WTC11 (cell line): ENCODE measurements at regions not wholly inside any gene's neighbourhood (a gene's known extent, or its start where the extent isn't known, plus 50 kb on each side); places are given as distances from the start of the nearest gene placed in this dataset.

Experiments used
- ATAC-seq: fragments of 200-7000 bp; cut with Tn5 transposase; 2 replicates; pipeline ENCODE4 v1.10.0; 2021; ENCODE audit warnings: mild to moderate bottlenecking, moderate library complexity
- CTCF ChIA-PET: fragments of 300-600 bp; sonication (Branson Sonifier 250); formaldehyde crosslinking; loops from one replicate; lab custom pipeline; 2021; ENCODE audit warnings: antibody characterized with exemption; lab: Charles Lee
- POLR2A ChIA-PET: fragments of 350-600 bp; sonication (Branson Sonifier 250); formaldehyde crosslinking; loops from one replicate; lab custom pipeline; 2021; ENCODE audit warnings: antibody characterized with exemption; lab: Charles Lee
- DNase-seq: peaks from one replicate; pipeline ENCODE4 v3.0.0; 2021; ENCODE audit warnings: low spot score
- H3K27ac Mint-ChIP-seq: 2 replicates; pipeline ENCODE4 v1.8.0; 2021; ENCODE audit warnings: mixed read lengths
- H3K27me3 Mint-ChIP-seq: 2 replicates; pipeline ENCODE4 v1.8.0; 2021; ENCODE audit warnings: low read depth, mild to moderate bottlenecking, moderate library complexity, mixed read lengths
- H3K36me3 Mint-ChIP-seq: 2 replicates; pipeline ENCODE4 v1.8.0; 2021; ENCODE audit warnings: mixed read lengths
- H3K4me1 Mint-ChIP-seq: 2 replicates; pipeline ENCODE4 v1.8.0; 2022; ENCODE audit warnings: mixed read lengths
- H3K4me3 Mint-ChIP-seq: 2 replicates; pipeline ENCODE4 v1.8.0; 2021; ENCODE audit warnings: mild to moderate bottlenecking, moderate library complexity, mixed read lengths
- H3K9me3 Mint-ChIP-seq: 2 replicates; pipeline ENCODE4 v1.8.0; 2021; ENCODE audit warnings: mixed read lengths
- AFF4 ChIP-seq: sonication (generic); formaldehyde crosslinking; IDR thresholded peaks from 2 replicates; pipeline ENCODE4 v1.8.1; 2023; ENCODE audit warnings: mild to moderate bottlenecking, missing genetic modification reagents, borderline replicate concordance
- CDX4 ChIP-seq: fragments of 250-450 bp; sonication (Bioruptor Pico); IDR thresholded peaks from 2 replicates; pipeline ENCODE4 v1.9.0; 2021; ENCODE audit warnings: moderate library complexity, mild to moderate bottlenecking, inconsistent platforms, borderline replicate concordance
- CTCF ChIP-seq: fragments of 200-600 bp; IDR thresholded peaks from 2 replicates; pipeline ENCODE4 v1.8.0; 2022; ENCODE audit warnings: antibody characterized with exemption
- PRDM15 ChIP-seq: sonication (generic); formaldehyde crosslinking; IDR thresholded peaks from 2 replicates; pipeline ENCODE4 v1.8.0; 2022; ENCODE audit warnings: missing genetic modification reagents
- SMAD3 ChIP-seq: sonication (generic); formaldehyde crosslinking; IDR thresholded peaks from 2 replicates; pipeline ENCODE4 v1.8.0; 2022; ENCODE audit warnings: missing genetic modification reagents, mild to moderate bottlenecking, borderline replicate concordance
- USF2 ChIP-seq: sonication (generic); formaldehyde crosslinking; IDR thresholded peaks from 2 replicates; pipeline ENCODE4 v1.8.1; 2023; ENCODE audit warnings: mild to moderate bottlenecking, missing genetic modification reagents, moderate library complexity
- ZNF232 ChIP-seq: sonication (generic); formaldehyde crosslinking; IDR thresholded peaks from 2 replicates; pipeline ENCODE4 v1.8.0; 2022; ENCODE audit warnings: mild to moderate bottlenecking, missing genetic modification reagents
- ZNF263 ChIP-seq: sonication (generic); formaldehyde crosslinking; IDR thresholded peaks from 2 replicates; pipeline ENCODE4 v1.8.1; 2022; ENCODE audit warnings: low read depth, mild to moderate bottlenecking, moderate library complexity, missing genetic modification reagents
- ZNF317 ChIP-seq: sonication (generic); formaldehyde crosslinking; IDR thresholded peaks from 2 replicates; pipeline ENCODE4 v1.8.1; 2023; ENCODE audit warnings: low read depth, mild to moderate bottlenecking, moderate library complexity, missing genetic modification reagents, borderline replicate concordance
- ZNF396 ChIP-seq: fragments of 250-450 bp; sonication (Bioruptor Pico); IDR thresholded peaks from 2 replicates; pipeline ENCODE4 v1.8.0; 2021; ENCODE audit warnings: mild to moderate bottlenecking, moderate library complexity, borderline replicate concordance
- ZNF423 ChIP-seq: fragments of 250-450 bp; sonication (Bioruptor Pico); IDR thresholded peaks from 2 replicates; pipeline ENCODE4 v2.1.2; 2022; ENCODE audit warnings: mild to moderate bottlenecking, moderate library complexity
- ZNF671 ChIP-seq: fragments of 250-450 bp; sonication (Bioruptor Pico); IDR thresholded peaks from 2 replicates; pipeline ENCODE4 v1.8.0; 2021; ENCODE audit warnings: mild to moderate bottlenecking
- TF ChIP-seq, protein P1 (sequence below): fragments of 250-450 bp; sonication (Bioruptor Pico); IDR thresholded peaks from 2 replicates; pipeline ENCODE4 v1.8.0; 2021; ENCODE audit warnings: mild to moderate bottlenecking
- TF ChIP-seq, protein P2 (sequence below): sonication (generic); formaldehyde crosslinking; IDR thresholded peaks from 2 replicates; pipeline ENCODE4 v1.8.0; 2023; ENCODE audit warnings: missing genetic modification reagents, mild to moderate bottlenecking, borderline replicate concordance
- TF ChIP-seq, protein P3 (sequence below): sonication (generic); formaldehyde crosslinking; IDR thresholded peaks from 2 replicates; pipeline ENCODE4 v1.8.1; 2022; ENCODE audit warnings: low read depth, missing genetic modification reagents, borderline replicate concordance

DNA sequence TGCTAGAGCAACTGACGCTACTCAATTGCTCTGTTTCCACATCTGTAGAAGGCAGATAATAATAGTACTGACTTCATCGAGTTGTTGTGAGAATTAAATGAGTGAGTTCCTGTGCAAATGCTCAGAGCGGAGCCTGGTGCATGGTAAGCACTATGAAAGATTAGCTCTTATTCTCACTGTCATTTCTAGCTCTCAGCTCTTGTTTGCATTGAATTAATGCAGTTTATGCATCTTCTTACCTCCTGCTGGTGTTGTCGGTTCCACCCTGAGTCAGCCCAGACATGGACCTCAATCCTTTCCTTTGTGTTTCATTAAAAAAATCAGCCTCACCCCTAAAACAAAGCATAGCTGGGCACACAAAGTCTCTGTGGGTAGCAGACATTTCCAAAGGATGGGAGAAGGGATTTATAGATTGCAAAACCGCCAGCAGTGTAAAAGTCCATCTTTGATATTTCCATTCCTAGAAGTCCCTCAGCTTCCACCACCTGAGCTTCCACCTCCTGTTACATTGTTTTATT lies 254.4 kb upstream of the CSF3R start:
- Mint-ChIP-seq H3K27ac (no peak overlapping the region), H3K36me3 (peaks cover 4% of the 10 kb centered on the region), H3K4me1 (peaks cover 28% of the 10 kb centered on the region), H3K9me3 (peaks cover 13% of the 10 kb centered on the region), H3K27me3 (peaks cover 4% of the 10 kb centered on the region), H3K4me3 (no peak overlapping the region)
- ChIA-PET POLR2A (interaction anchor here (0.6 kb wide), 1 partner anchor 707 kb away, joined by 3 read pairs; no protein-coding TSS in a partner anchor), CTCF (interaction anchor here (0.9 to 1.3 kb wide), 2 partner anchors 52 to 127 kb away, joined by 3 read pairs; no protein-coding TSS in a partner anchor)
- TF ChIP-seq, protein P1, sequence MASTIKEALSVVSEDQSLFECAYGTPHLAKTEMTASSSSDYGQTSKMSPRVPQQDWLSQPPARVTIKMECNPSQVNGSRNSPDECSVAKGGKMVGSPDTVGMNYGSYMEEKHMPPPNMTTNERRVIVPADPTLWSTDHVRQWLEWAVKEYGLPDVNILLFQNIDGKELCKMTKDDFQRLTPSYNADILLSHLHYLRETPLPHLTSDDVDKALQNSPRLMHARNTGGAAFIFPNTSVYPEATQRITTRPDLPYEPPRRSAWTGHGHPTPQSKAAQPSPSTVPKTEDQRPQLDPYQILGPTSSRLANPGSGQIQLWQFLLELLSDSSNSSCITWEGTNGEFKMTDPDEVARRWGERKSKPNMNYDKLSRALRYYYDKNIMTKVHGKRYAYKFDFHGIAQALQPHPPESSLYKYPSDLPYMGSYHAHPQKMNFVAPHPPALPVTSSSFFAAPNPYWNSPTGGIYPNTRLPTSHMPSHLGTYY, result no peak
- TF ChIP-seq PRDM15 (CRISPR knock-in tag) (no peak), ZNF232 (CRISPR knock-in tag) (no peak), ZNF396 (CRISPR knock-in tag) (no peak), ZNF263 (CRISPR knock-in tag) (no peak), ZNF317 (CRISPR knock-in tag) (no peak), CDX4 (CRISPR knock-in tag) (no peak), AFF4 (CRISPR knock-in tag) (no peak), ZNF423 (CRISPR knock-in tag) (no peak), CTCF (no peak), USF2 (CRISPR knock-in tag) (no peak), ZNF671 (no peak), SMAD3 (no peak)
- TF ChIP-seq, protein P2, sequence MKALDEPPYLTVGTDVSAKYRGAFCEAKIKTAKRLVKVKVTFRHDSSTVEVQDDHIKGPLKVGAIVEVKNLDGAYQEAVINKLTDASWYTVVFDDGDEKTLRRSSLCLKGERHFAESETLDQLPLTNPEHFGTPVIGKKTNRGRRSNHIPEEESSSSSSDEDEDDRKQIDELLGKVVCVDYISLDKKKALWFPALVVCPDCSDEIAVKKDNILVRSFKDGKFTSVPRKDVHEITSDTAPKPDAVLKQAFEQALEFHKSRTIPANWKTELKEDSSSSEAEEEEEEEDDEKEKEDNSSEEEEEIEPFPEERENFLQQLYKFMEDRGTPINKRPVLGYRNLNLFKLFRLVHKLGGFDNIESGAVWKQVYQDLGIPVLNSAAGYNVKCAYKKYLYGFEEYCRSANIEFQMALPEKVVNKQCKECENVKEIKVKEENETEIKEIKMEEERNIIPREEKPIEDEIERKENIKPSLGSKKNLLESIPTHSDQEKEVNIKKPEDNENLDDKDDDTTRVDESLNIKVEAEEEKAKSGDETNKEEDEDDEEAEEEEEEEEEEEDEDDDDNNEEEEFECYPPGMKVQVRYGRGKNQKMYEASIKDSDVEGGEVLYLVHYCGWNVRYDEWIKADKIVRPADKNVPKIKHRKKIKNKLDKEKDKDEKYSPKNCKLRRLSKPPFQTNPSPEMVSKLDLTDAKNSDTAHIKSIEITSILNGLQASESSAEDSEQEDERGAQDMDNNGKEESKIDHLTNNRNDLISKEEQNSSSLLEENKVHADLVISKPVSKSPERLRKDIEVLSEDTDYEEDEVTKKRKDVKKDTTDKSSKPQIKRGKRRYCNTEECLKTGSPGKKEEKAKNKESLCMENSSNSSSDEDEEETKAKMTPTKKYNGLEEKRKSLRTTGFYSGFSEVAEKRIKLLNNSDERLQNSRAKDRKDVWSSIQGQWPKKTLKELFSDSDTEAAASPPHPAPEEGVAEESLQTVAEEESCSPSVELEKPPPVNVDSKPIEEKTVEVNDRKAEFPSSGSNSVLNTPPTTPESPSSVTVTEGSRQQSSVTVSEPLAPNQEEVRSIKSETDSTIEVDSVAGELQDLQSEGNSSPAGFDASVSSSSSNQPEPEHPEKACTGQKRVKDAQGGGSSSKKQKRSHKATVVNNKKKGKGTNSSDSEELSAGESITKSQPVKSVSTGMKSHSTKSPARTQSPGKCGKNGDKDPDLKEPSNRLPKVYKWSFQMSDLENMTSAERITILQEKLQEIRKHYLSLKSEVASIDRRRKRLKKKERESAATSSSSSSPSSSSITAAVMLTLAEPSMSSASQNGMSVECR (CRISPR knock-in tag), result no peak
- TF ChIP-seq, protein P3, sequence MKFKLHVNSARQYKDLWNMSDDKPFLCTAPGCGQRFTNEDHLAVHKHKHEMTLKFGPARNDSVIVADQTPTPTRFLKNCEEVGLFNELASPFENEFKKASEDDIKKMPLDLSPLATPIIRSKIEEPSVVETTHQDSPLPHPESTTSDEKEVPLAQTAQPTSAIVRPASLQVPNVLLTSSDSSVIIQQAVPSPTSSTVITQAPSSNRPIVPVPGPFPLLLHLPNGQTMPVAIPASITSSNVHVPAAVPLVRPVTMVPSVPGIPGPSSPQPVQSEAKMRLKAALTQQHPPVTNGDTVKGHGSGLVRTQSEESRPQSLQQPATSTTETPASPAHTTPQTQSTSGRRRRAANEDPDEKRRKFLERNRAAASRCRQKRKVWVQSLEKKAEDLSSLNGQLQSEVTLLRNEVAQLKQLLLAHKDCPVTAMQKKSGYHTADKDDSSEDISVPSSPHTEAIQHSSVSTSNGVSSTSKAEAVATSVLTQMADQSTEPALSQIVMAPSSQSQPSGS (CRISPR knock-in tag), result no peak
- ATAC-seq (no peak), DNase-seq (no peak)
